SK-N-SH (cell line): ENCODE measurements at regions not wholly inside any gene's neighbourhood (a gene's known extent, or its start where the extent isn't known, plus 50 kb on each side); places are given as distances from the start of the nearest gene placed in this dataset.

Experiments used
- CTCF ChIA-PET: fragments of 300-600, 350-600 bp; formaldehyde crosslinking; extraction: SDS; loops from one replicate; lab custom pipeline; 2021; lab: Yijun Ruan, JAX
- POLR2A ChIA-PET: fragments of 350-600 bp; sonication (Branson Sonifier 250); formaldehyde crosslinking; extraction: SDS; loops from one replicate; lab custom pipeline; 2020; ENCODE audit warnings: antibody characterized with exemption, inconsistent platforms; lab: Yijun Ruan, JAX
- DNase-seq: peaks from one replicate; pipeline ENCODE4 v3.0.0; 2012
- H2AFZ ChIP-seq: fragments of 200-600 bp; sonication (generic); 2 replicates; pipeline ENCODE4 v1.8.1; 2016; ENCODE audit warnings: antibody characterized with exemption, mild to moderate bottlenecking, low read depth
- H3F3A ChIP-seq: fragments of 200-600 bp; sonication (generic); replicated peaks from 2 replicates; pipeline ENCODE3; 2016; ENCODE audit warnings: antibody characterized with exemption, mild to moderate bottlenecking; ENCODE audit not compliant: insufficient read depth
- H3K27ac ChIP-seq, 2 experiments: fragments of 200-500 bp in 1 of 2; fragments of 200-600 bp in 1 of 2; sonication (Bioruptor generic) in 1 of 2; sonication (generic), shearing (Covaris generic) in 1 of 2; 2 replicates each; pipeline versions ENCODE4 v1.5.1 to v1.6.1; 2014 to 2016; ENCODE audit warnings: low read depth in 2 of 2, inconsistent platforms in 1 of 2, low read length in 1 of 2, mild to moderate bottlenecking in 1 of 2, mixed read lengths in 1 of 2
- H3K27me3 ChIP-seq: fragments of 200-600 bp; sonication (generic), shearing (Covaris generic); 2 replicates; pipeline ENCODE4 v1.6.1; 2016; ENCODE audit warnings: mixed run types; ENCODE audit not compliant: insufficient read depth
- H3K36me3 ChIP-seq, 2 experiments: fragments of 200-500 bp in 1 of 2; fragments of 200-600 bp in 1 of 2; sonication (Bioruptor generic) in 1 of 2; sonication (generic) in 1 of 2; replicated peaks in 1 of 2; 2 replicates each; pipeline versions ENCODE3 to v1.5.1; 2014 to 2016; ENCODE audit warnings: low read length in 1 of 2, mild to moderate bottlenecking in 1 of 2; ENCODE audit not compliant: insufficient read depth in 2 of 2, control insufficient read depth in 1 of 2
- H3K4me1 ChIP-seq, 2 experiments: fragments of 200-500 bp in 1 of 2; fragments of 200-600 bp in 1 of 2; sonication (Bioruptor generic) in 1 of 2; sonication (generic), shearing (Covaris generic) in 1 of 2; 2 replicates each; pipeline versions ENCODE4 v1.5.1 to v1.6.1; 2014 to 2016; ENCODE audit warnings: low read depth in 1 of 2, low read length in 1 of 2, mixed run types in 1 of 2; ENCODE audit not compliant: insufficient read depth in 2 of 2, control insufficient read depth in 1 of 2
- H3K4me2 ChIP-seq: fragments of 200-600 bp; sonication (generic), shearing (Covaris generic); 2 replicates; pipeline ENCODE4 v1.6.1; 2017; ENCODE audit warnings: mixed run types
- H3K4me3 ChIP-seq, 2 experiments: fragments of 200-500 bp in 1 of 2; fragments of 200-600 bp in 1 of 2; sonication (Bioruptor generic) in 1 of 2; sonication (generic), shearing (Covaris generic) in 1 of 2; 2 replicates each; pipeline versions ENCODE4 v1.5.1 to v1.8.1; 2014 to 2016; ENCODE audit warnings: low read depth in 2 of 2, inconsistent platforms in 1 of 2, low read length in 1 of 2, mild to moderate bottlenecking in 1 of 2, mixed read lengths in 1 of 2, moderate library complexity in 1 of 2
- H3K79me2 ChIP-seq: fragments of 200-600 bp; sonication (generic); 2 replicates; pipeline ENCODE4 v1.8.1; 2017; ENCODE audit warnings: mild to moderate bottlenecking; ENCODE audit not compliant: insufficient read depth
- H3K9ac ChIP-seq: fragments of 200-600 bp; sonication (generic); 2 replicates; pipeline ENCODE4 v1.6.1; 2017; ENCODE audit warnings: mixed run types
- H3K9me2 ChIP-seq: fragments of 200-600 bp; sonication (generic); 2 replicates; pipeline ENCODE4 v1.6.1; 2017; ENCODE audit warnings: mixed run types
- H3K9me3 ChIP-seq: fragments of 200-600 bp; sonication (generic); 2 replicates; pipeline ENCODE4 v1.6.1; 2017; ENCODE audit warnings: mixed run types, mild to moderate bottlenecking, moderate library complexity
- H4K20me1 ChIP-seq: fragments of 200-600 bp; sonication (generic); 2 replicates; pipeline ENCODE4 v1.6.1; 2017; ENCODE audit warnings: mild to moderate bottlenecking, mixed run types; ENCODE audit not compliant: insufficient read depth
- CHD2 ChIP-seq: fragments of 150-350 bp; IDR thresholded peaks from 2 replicates; pipeline ENCODE4 v1.6.1; 2018; ENCODE audit warnings: low read length; ENCODE audit not compliant: partially characterized antibody
- EZH2phosphoT487 ChIP-seq: fragments of 200-600 bp; sonication (generic); IDR thresholded peaks from 2 replicates; pipeline ENCODE4 v1.6.1; 2017; ENCODE audit warnings: low read depth, mixed run types, mild to moderate bottlenecking, antibody characterized with exemption, moderate library complexity, borderline replicate concordance
- FOSL2 ChIP-seq: IDR thresholded peaks from 2 replicates; pipeline ENCODE4 v1.4.0; 2012; ENCODE audit warnings: low read depth, mild to moderate bottlenecking, moderate library complexity, borderline replicate concordance
- FOXM1 ChIP-seq: IDR thresholded peaks from 2 replicates; pipeline ENCODE4 v1.4.0; 2012; ENCODE audit warnings: low read depth, mild to moderate bottlenecking
- GABPA ChIP-seq: IDR thresholded peaks from 2 replicates; pipeline ENCODE4 v1.4.0; 2012; ENCODE audit warnings: low read depth, mild to moderate bottlenecking
- GATA2 ChIP-seq: sonication (generic); formaldehyde crosslinking; IDR thresholded peaks from 2 replicates; pipeline ENCODE4 v1.5.0; 2020; ENCODE audit warnings: mild to moderate bottlenecking, missing genetic modification reagents
- JUND ChIP-seq: IDR thresholded peaks from 2 replicates; pipeline ENCODE4 v1.4.0; 2012
- MEF2A ChIP-seq: IDR thresholded peaks from 2 replicates; pipeline ENCODE4 v1.4.0; 2012; ENCODE audit warnings: low read depth, borderline replicate concordance
- NFIC ChIP-seq: IDR thresholded peaks from 2 replicates; pipeline ENCODE4 v1.4.0; 2012; ENCODE audit warnings: borderline replicate concordance
- NRF1 ChIP-seq: IDR thresholded peaks from 2 replicates; pipeline ENCODE4 v1.6.1; 2012; ENCODE audit warnings: low read depth, mild to moderate bottlenecking, low read length
- POLR2AphosphoS5 ChIP-seq: IDR thresholded peaks from 2 replicates; pipeline ENCODE4 v1.6.1; 2012; ENCODE audit warnings: low read depth, low read length
- RAD21 ChIP-seq: IDR thresholded peaks from 2 replicates; pipeline ENCODE4 v1.6.1; 2012; ENCODE audit warnings: mild to moderate bottlenecking, low read length
- TAF1 ChIP-seq: IDR thresholded peaks from 2 replicates; pipeline ENCODE4 v1.6.1; 2012; ENCODE audit warnings: low read depth, mild to moderate bottlenecking, low read length, moderate library complexity, borderline replicate concordance
- TCF12 ChIP-seq: IDR thresholded peaks from 2 replicates; pipeline ENCODE4 v1.4.0; 2012
- WGBS: methylation state at CpG from one replicate; pipeline ENCODE4 v1.1.6; 2017; ENCODE audit warnings: low lambda C conversion rate; 5-methylcytosine and 5-hydroxymethylcytosine counted together
- TF ChIP-seq, protein P1 (sequence below): IDR thresholded peaks from 2 replicates; pipeline ENCODE4 v1.4.0; 2012; ENCODE audit warnings: low read depth
- TF ChIP-seq, protein P2 (sequence below): IDR thresholded peaks from 2 replicates; pipeline ENCODE4; 2012
- TF ChIP-seq, protein P3 (sequence below): IDR thresholded peaks from 2 replicates; pipeline ENCODE4 v1.6.1; 2012; ENCODE audit warnings: mild to moderate bottlenecking, low read depth, low read length, moderate library complexity
- TF ChIP-seq, protein P4 (sequence below): IDR thresholded peaks from 2 replicates; pipeline ENCODE4 v1.4.0; 2012; ENCODE audit warnings: low read depth, borderline replicate concordance

DNA sequence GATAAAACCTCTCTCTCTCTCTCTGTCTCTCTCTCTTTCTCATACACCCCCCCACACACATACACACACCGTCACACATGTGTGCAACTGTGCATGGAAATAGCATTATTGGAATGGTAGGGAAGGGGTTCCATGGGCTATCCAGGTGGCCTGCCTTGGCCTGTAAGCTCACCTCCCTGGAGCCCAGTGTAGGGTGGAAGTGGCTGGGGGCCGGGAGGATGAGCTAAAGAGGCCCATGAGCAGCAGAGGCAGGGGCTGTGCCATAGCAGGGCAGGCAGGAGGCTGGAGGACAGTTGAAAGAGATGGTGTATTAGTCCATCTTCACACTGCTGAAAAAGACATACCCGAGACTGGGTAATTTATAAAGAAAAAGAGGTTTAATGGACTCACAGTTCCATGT, 74.2 kb downstream of the CYTL1 start:
- Histone ChIP-seq H3K4me3 (no peak overlapping the region), H3K27me3 (no peaks in the 10 kb centered on the region; the same call in 1 of the 2 replicates), H3F3A (no peaks in the 10 kb centered on the region), H3K4me2 (no peak overlapping the region), H3K27ac (no peak overlapping the region), H3K9ac (no peak overlapping the region), H3K79me2 (no peaks in the 10 kb centered on the region), H3K4me1 (no peaks in the 10 kb centered on the region), H4K20me1 (no peaks in the 10 kb centered on the region), H3K9me2 (no peaks in the 10 kb centered on the region), H3K36me3 (no peaks in the 10 kb centered on the region), H3K9me3 (no peaks in the 10 kb centered on the region), H2AFZ (no peak overlapping the region)
- ChIA-PET POLR2A (no interaction called here), CTCF (no interaction called here)
- WGBS, result 2% methylated on average over 3 of the region's 3 CpGs
- no peak for DNase-seq
- TF ChIP-seq FOSL2 (no peak), JUND (no peak), GABPA (no peak), MEF2A (no peak), POLR2AphosphoS5 (no peak), RAD21 (no peak), TCF12 (no peak), CHD2 (no peak), TAF1 (no peak), NRF1 (no peak), FOXM1 (no peak)
- TF ChIP-seq, protein P1, sequence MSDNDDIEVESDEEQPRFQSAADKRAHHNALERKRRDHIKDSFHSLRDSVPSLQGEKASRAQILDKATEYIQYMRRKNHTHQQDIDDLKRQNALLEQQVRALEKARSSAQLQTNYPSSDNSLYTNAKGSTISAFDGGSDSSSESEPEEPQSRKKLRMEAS, result no peak
- TF ChIP-seq, protein P2, sequence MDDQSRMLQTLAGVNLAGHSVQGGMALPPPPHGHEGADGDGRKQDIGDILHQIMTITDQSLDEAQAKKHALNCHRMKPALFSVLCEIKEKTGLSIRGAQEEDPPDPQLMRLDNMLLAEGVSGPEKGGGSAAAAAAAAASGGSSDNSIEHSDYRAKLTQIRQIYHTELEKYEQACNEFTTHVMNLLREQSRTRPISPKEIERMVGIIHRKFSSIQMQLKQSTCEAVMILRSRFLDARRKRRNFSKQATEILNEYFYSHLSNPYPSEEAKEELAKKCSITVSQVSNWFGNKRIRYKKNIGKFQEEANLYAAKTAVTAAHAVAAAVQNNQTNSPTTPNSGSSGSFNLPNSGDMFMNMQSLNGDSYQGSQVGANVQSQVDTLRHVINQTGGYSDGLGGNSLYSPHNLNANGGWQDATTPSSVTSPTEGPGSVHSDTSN, result no peak
- TF ChIP-seq, protein P3, sequence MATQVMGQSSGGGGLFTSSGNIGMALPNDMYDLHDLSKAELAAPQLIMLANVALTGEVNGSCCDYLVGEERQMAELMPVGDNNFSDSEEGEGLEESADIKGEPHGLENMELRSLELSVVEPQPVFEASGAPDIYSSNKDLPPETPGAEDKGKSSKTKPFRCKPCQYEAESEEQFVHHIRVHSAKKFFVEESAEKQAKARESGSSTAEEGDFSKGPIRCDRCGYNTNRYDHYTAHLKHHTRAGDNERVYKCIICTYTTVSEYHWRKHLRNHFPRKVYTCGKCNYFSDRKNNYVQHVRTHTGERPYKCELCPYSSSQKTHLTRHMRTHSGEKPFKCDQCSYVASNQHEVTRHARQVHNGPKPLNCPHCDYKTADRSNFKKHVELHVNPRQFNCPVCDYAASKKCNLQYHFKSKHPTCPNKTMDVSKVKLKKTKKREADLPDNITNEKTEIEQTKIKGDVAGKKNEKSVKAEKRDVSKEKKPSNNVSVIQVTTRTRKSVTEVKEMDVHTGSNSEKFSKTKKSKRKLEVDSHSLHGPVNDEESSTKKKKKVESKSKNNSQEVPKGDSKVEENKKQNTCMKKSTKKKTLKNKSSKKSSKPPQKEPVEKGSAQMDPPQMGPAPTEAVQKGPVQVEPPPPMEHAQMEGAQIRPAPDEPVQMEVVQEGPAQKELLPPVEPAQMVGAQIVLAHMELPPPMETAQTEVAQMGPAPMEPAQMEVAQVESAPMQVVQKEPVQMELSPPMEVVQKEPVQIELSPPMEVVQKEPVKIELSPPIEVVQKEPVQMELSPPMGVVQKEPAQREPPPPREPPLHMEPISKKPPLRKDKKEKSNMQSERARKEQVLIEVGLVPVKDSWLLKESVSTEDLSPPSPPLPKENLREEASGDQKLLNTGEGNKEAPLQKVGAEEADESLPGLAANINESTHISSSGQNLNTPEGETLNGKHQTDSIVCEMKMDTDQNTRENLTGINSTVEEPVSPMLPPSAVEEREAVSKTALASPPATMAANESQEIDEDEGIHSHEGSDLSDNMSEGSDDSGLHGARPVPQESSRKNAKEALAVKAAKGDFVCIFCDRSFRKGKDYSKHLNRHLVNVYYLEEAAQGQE, result no peak

DNA sequence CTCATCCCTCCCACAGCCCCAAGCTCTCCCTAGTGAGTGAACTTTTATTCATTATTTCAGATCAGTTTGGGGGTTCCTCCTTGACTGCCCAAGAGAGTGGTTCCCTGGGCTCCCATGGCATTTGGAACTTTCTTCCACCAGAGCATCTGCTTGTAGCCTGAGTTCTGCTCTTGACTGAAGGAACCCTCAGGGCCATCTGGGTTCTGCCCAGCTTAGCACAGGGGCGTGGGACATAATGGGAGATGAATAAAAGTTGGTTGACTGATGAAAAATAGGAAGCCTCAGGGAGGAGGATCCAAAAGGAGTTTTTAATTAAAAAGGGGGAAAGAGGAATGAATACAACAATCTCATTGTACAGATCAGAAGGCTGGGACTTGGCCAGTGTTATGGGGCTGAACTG, 73.4 kb downstream of the CYTL1 start:
- H3K4me3 ChIP-seq, result no peak overlapping the region
- H3K9me2 ChIP-seq, result no peaks in the 10 kb centered on the region
- CTCF ChIA-PET, result no interaction called here
- no peak overlapping the region for H2AFZ ChIP-seq
- no peak overlapping the region for H3K4me2 ChIP-seq
- no peak for DNase-seq
- no peaks in the 10 kb centered on the region for H3K79me2 ChIP-seq
- POLR2A ChIA-PET, result no interaction called here
- H3K4me1 ChIP-seq, result no peaks in the 10 kb centered on the region
- no peak overlapping the region for H3K27ac ChIP-seq
- no peaks in the 10 kb centered on the region for H3F3A ChIP-seq
- H3K36me3 ChIP-seq, result no peaks in the 10 kb centered on the region
- no peaks in the 10 kb centered on the region for H4K20me1 ChIP-seq
- no peaks in the 10 kb centered on the region; the same call in 1 of the 2 replicates for H3K27me3 ChIP-seq
- no peaks in the 10 kb centered on the region for H3K9me3 ChIP-seq
- H3K9ac ChIP-seq, result no peak overlapping the region
- WGBS, result 0% methylated on average over 1 of the region's 1 CpG
- TF ChIP-seq, protein P2, result no peak
- TF ChIP-seq, protein P4, sequence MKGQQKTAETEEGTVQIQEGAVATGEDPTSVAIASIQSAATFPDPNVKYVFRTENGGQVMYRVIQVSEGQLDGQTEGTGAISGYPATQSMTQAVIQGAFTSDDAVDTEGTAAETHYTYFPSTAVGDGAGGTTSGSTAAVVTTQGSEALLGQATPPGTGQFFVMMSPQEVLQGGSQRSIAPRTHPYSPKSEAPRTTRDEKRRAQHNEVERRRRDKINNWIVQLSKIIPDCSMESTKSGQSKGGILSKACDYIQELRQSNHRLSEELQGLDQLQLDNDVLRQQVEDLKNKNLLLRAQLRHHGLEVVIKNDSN, result no peak
- TF ChIP-seq EZH2phosphoT487, result no peak
- no peak for TF ChIP-seq GATA2 (CRISPR knock-in tag)
- no peak for TF ChIP-seq NRF1
- TF ChIP-seq NFIC, result no peak
- TF ChIP-seq, protein P3, result no peak
